ENCODE measurements at regions not wholly inside any gene's neighbourhood (a gene's known extent, or its start where the extent isn't known, plus 50 kb on each side); places are given as distances from the start of the nearest gene placed in this dataset.

GRCh38 chr3:137165117-137165806 lies 207.5 kb downstream of the IL20RB start:
- no peak for DNase-seq (ENCODE audit: extremely low spot score in 2 of 2)
- no peaks in the 10 kb centered on the region for H3K27me3 ChIP-seq
- H3K27ac ChIP-seq = no peak overlapping the region
- no peaks in the 10 kb centered on the region for H3K9me3 ChIP-seq
- H3K36me3 ChIP-seq = no peaks in the 10 kb centered on the region
- intact Hi-C loops (cut with DNase I) = no loop called here
- TF ChIP-seq CTCF (IDR thresholded peaks at IDR 0.05) (no peak), POLR2A (IDR thresholded peaks at IDR 0.05) (no peak), POLR2AphosphoS5 (IDR thresholded peaks at IDR 0.05; ENCODE audit: insufficient read depth in 1 of 2, low read depth in 1 of 2) (no peak)
- no peaks in the 10 kb centered on the region for H3K4me1 ChIP-seq
- no peak overlapping the region for H3K4me3 ChIP-seq

GRCh38 chr3:137171834-137172603 lies 214.2 kb downstream of the IL20RB start:
- Histone ChIP-seq H3K27ac (no peak overlapping the region), H3K9me3 (no peaks in the 10 kb centered on the region), H3K4me3 (no peak overlapping the region), H3K36me3 (no peaks in the 10 kb centered on the region), H3K27me3 (no peaks in the 10 kb centered on the region), H3K4me1 (no peaks in the 10 kb centered on the region)
- DNase-seq (ENCODE audit: extremely low spot score in 2 of 2) = no peak
- no peak for TF ChIP-seq POLR2AphosphoS5 (IDR thresholded peaks at IDR 0.05; ENCODE audit: insufficient read depth in 1 of 2, low read depth in 1 of 2)
- no peak for TF ChIP-seq POLR2A (IDR thresholded peaks at IDR 0.05)
- no peak for TF ChIP-seq CTCF (IDR thresholded peaks at IDR 0.05)
- intact Hi-C loops (cut with DNase I) = no loop called here

GRCh38 chr3:137172728-137173127 lies 214.9 kb downstream of the IL20RB start:
- H3K4me1 ChIP-seq = no peaks in the 10 kb centered on the region
- no peaks in the 10 kb centered on the region for H3K9me3 ChIP-seq
- TF ChIP-seq CTCF (IDR thresholded peaks at IDR 0.05) = no peak
- no peaks in the 10 kb centered on the region for H3K36me3 ChIP-seq
- H3K27me3 ChIP-seq = no peaks in the 10 kb centered on the region
- no peak overlapping the region for H3K4me3 ChIP-seq
- intact Hi-C loops (cut with DNase I) = no loop called here
- H3K27ac ChIP-seq = no peak overlapping the region
- no peak for DNase-seq (ENCODE audit: extremely low spot score in 2 of 2)

GRCh38 chr3:137174514-137174913 lies 216.7 kb downstream of the IL20RB start:
- Histone ChIP-seq H3K4me1 (no peaks in the 10 kb centered on the region), H3K27ac (no peak overlapping the region), H3K9me3 (no peaks in the 10 kb centered on the region), H3K36me3 (no peaks in the 10 kb centered on the region), H3K27me3 (no peaks in the 10 kb centered on the region), H3K4me3 (no peak overlapping the region)
- no peak for DNase-seq (ENCODE audit: extremely low spot score in 2 of 2)
- no peak for TF ChIP-seq POLR2AphosphoS5 (IDR thresholded peaks at IDR 0.05; ENCODE audit: insufficient read depth in 1 of 2, low read depth in 1 of 2)
- TF ChIP-seq POLR2A (IDR thresholded peaks at IDR 0.05) = no peak
- TF ChIP-seq CTCF (IDR thresholded peaks at IDR 0.05) = no peak
- intact Hi-C loops (cut with DNase I) = no loop called here

- intact Hi-C loops (cut with DNase I) = no loop called here
- TF ChIP-seq POLR2AphosphoS5 (IDR thresholded peaks at IDR 0.05; ENCODE audit: insufficient read depth in 1 of 2, low read depth in 1 of 2) (no peak), POLR2A (IDR thresholded peaks at IDR 0.05) (no peak), CTCF (IDR thresholded peaks at IDR 0.05) (no peak)
- Histone ChIP-seq H3K27me3 (no peaks in the 10 kb centered on the region), H3K27ac (no peak overlapping the region), H3K4me3 (no peak overlapping the region), H3K4me1 (no peaks in the 10 kb centered on the region), H3K36me3 (no peaks in the 10 kb centered on the region), H3K9me3 (no peaks in the 10 kb centered on the region)
- DNase-seq (ENCODE audit: extremely low spot score in 2 of 2) = no peak
Measured at GRCh38 chr3:137180220-137180619, 222.4 kb downstream of the IL20RB start.
